Trophoblast cell (in vitro differentiated cells and primary cell): ENCODE measurements at regions not wholly inside any gene's neighbourhood (a gene's known extent, or its start where the extent isn't known, plus 50 kb on each side); places are given as distances from the start of the nearest gene placed in this dataset.

ENCODE experiments used
- DNase-seq, 2 donors: peaks; one replicate each; pipeline ENCODE4 v3.0.0-alpha.2; 2016
- H2AFZ ChIP-seq: 2 replicates; pipeline ENCODE4 v1.6.1; 2013; ENCODE audit warnings: low read length, moderate library complexity, mild to moderate bottlenecking; ENCODE audit not compliant: insufficient read depth, poor library complexity
- H2AK5ac ChIP-seq: 2 replicates; pipeline ENCODE4 v1.6.1; 2013; ENCODE audit warnings: mild to moderate bottlenecking, low read length
- H2BK120ac ChIP-seq: 2 replicates; pipeline ENCODE4 v1.6.1; 2013; ENCODE audit warnings: low read length, mild to moderate bottlenecking, moderate library complexity; ENCODE audit not compliant: insufficient read depth, poor library complexity
- H2BK12ac ChIP-seq: 2 replicates; pipeline ENCODE4 v1.6.1; 2013; ENCODE audit warnings: mild to moderate bottlenecking, low read length, moderate library complexity
- H2BK5ac ChIP-seq: 2 replicates; pipeline ENCODE4 v1.6.1; 2013; ENCODE audit warnings: low read length, low read depth, moderate library complexity, mild to moderate bottlenecking; ENCODE audit not compliant: poor library complexity
- H3K14ac ChIP-seq: 2 replicates; pipeline ENCODE4 v1.6.1; 2013; ENCODE audit warnings: mild to moderate bottlenecking, low read length
- H3K18ac ChIP-seq: 2 replicates; pipeline ENCODE4 v1.6.1; 2013; ENCODE audit warnings: mild to moderate bottlenecking, low read length
- H3K23ac ChIP-seq: 2 replicates; pipeline ENCODE4 v1.6.1; 2013; ENCODE audit warnings: low read length
- H3K27ac ChIP-seq: 2 replicates; pipeline ENCODE4 v1.5.1; 2013; ENCODE audit warnings: low read depth, mild to moderate bottlenecking, inconsistent platforms, low read length, moderate library complexity
- H3K27me3 ChIP-seq: 2 replicates; pipeline ENCODE4 v1.6.1; 2013; ENCODE audit warnings: inconsistent platforms, mild to moderate bottlenecking, low read length, moderate library complexity; ENCODE audit not compliant: insufficient read depth
- H3K36me3 ChIP-seq, 2 experiments: 1 replicate in 1 of 2; 2 replicates in 1 of 2; pipeline ENCODE4 v1.6.1; 2013; ENCODE audit warnings: low read length in 2 of 2, mild to moderate bottlenecking in 2 of 2, moderate library complexity in 1 of 2; ENCODE audit not compliant: insufficient read depth in 2 of 2, control insufficient read depth in 1 of 2
- H3K4ac ChIP-seq: 2 replicates; pipeline ENCODE4 v1.6.1; 2013; ENCODE audit warnings: low read depth, mild to moderate bottlenecking, low read length, moderate library complexity
- H3K4me1 ChIP-seq, 2 experiments: 1 replicate in 1 of 2; 2 replicates in 1 of 2; pipeline ENCODE4 v1.6.1; 2013; ENCODE audit warnings: low read length in 2 of 2, mild to moderate bottlenecking in 2 of 2, moderate library complexity in 1 of 2; ENCODE audit not compliant: insufficient read depth in 2 of 2, control insufficient read depth in 1 of 2
- H3K4me2 ChIP-seq: 2 replicates; pipeline ENCODE4 v1.6.1; 2013; ENCODE audit warnings: inconsistent platforms, mild to moderate bottlenecking, low read length, moderate library complexity
- H3K4me3 ChIP-seq: 2 replicates; pipeline ENCODE4 v1.5.1; 2013; ENCODE audit warnings: mild to moderate bottlenecking, low read depth, low read length, inconsistent platforms
- H3K79me1 ChIP-seq: one replicate; pipeline ENCODE4 v1.6.1; 2013; ENCODE audit warnings: low read length
- H3K79me2 ChIP-seq: 2 replicates; pipeline ENCODE4 v1.6.1; 2013; ENCODE audit warnings: low read length, mild to moderate bottlenecking; ENCODE audit not compliant: control insufficient read depth, insufficient read depth, poor library complexity
- H3K9ac ChIP-seq: 2 replicates; pipeline ENCODE4 v1.6.1; 2013; ENCODE audit warnings: mild to moderate bottlenecking, low read length
- H3K9me3 ChIP-seq: 2 replicates; pipeline ENCODE4 v1.6.1; 2013; ENCODE audit warnings: low read depth, mild to moderate bottlenecking, control low read depth, inconsistent platforms, low read length; ENCODE audit not compliant: insufficient read depth
- H4K12ac ChIP-seq: 2 replicates; pipeline ENCODE4 v1.6.1; 2013; ENCODE audit warnings: low read depth, mild to moderate bottlenecking, low read length, moderate library complexity
- H4K8ac ChIP-seq: 2 replicates; pipeline ENCODE4 v1.6.1; 2013; ENCODE audit warnings: low read depth, mild to moderate bottlenecking, low read length, moderate library complexity
- H4K91ac ChIP-seq: one replicate; pipeline ENCODE4 v1.6.1; 2013; ENCODE audit warnings: low read depth, mild to moderate bottlenecking, low read length, moderate library complexity
- WGBS: extraction: QIAGEN DNeasy Blood & Tissue Kit; methylation state at CpG from one replicate; pipeline ENCODE4 v1.1.7; 2013; ENCODE audit warnings: missing lambda C conversion rate; ENCODE audit not compliant: insufficient read length, insufficient coverage; ENCODE audit errors: extremely low coverage; 5-methylcytosine and 5-hydroxymethylcytosine counted together

DNA sequence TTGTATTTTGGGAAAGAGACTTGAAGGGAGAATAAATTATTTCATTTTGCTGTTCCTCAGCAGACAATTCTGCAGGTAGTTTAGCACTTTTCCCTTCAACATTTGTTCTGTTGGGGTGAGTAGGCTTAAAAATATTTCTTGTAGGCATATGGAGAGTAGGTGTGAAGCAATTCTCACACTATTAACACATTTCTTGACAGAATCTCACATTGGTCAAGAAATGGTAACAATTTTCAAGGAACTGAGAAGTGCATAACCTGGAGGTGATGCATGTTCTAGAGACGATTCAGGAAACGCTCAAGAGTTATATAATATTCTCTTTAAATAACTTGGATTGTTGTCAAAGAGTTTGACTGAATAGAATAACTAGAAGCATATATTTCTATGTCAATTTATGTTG lies 658.2 kb downstream of the STIM2 start:
- no peak for DNase-seq
- Histone ChIP-seq H2AK5ac (no peak overlapping the region), H3K27ac (no peak overlapping the region), H2AFZ (no peak overlapping the region), H3K4me1 (no peaks in the 10 kb centered on the region), H3K4ac (no peak overlapping the region), H3K27me3 (no peaks in the 10 kb centered on the region), H3K4me3 (no peak overlapping the region), H3K14ac (no peak overlapping the region), H4K91ac (no peak overlapping the region), H2BK5ac (no peak overlapping the region), H4K12ac (no peak overlapping the region), H3K9me3 (no peaks in the 10 kb centered on the region), H2BK12ac (no peak overlapping the region), H3K79me2 (no peaks in the 10 kb centered on the region), H3K79me1 (no peaks in the 10 kb centered on the region), H3K18ac (no peak overlapping the region), H3K4me2 (no peak overlapping the region), H3K36me3 (no peaks in the 10 kb centered on the region), H4K8ac (no peak overlapping the region), H3K9ac (no peak overlapping the region), H2BK120ac (no peak overlapping the region), H3K23ac (no peak overlapping the region)
- no CpG with 5 or more reads among the region's 2 CpGs for WGBS

DNA sequence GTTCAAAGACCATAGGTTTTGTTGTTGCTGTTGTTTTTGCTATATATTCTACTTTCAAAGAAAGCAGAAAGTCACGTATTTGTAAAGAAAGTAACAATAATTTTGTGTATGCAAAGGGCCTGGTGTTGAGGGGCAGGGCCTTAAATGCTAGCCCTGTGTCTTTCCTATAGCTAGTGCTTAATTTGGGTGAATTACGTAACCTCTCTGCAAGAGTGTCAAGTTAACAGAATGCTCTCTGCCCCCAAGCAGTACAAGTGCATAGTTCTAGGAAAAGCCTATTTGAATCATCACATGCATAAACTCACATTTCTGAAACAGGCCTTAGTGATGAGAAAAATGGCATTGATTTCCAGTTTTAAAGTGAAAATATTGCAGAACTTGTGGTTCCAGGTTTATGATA lies 663.6 kb downstream of the STIM2 start:
- Histone ChIP-seq H2AK5ac (no peak overlapping the region), H3K23ac (no peak overlapping the region), H3K9ac (no peak overlapping the region), H2AFZ (no peak overlapping the region), H3K9me3 (no peaks in the 10 kb centered on the region), H4K12ac (no peak overlapping the region), H2BK12ac (no peak overlapping the region), H3K79me1 (no peaks in the 10 kb centered on the region), H3K27me3 (no peaks in the 10 kb centered on the region), H2BK120ac (no peak overlapping the region), H3K4me3 (no peak overlapping the region), H2BK5ac (no peak overlapping the region), H3K4me1 (no peaks in the 10 kb centered on the region), H3K18ac (no peak overlapping the region), H3K4ac (no peak overlapping the region), H3K79me2 (no peaks in the 10 kb centered on the region), H3K4me2 (no peak overlapping the region), H3K27ac (no peak overlapping the region), H3K36me3 (no peaks in the 10 kb centered on the region), H4K91ac (no peak overlapping the region), H4K8ac (no peak overlapping the region), H3K14ac (no peak overlapping the region)
- no peak for DNase-seq
- WGBS = no CpG with 5 or more reads among the region's 2 CpGs

DNA sequence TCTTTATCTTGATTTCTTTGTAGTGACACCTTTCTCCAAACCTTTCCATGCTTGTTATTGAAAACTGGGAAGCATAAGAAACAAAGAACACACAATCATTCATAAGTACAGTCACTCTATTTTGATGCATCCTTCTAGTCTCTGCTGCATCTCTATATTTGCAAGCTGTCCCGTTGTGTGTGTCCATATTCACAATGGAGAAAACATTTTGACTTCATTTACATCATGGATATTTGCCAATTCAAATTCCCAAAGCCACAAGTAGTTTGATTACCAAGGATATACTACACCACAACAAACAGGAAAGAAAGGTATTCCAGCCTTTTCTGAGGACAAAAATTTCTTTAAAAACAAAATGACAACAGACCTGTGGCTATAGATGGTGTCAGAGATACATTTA lies 673.8 kb downstream of the STIM2 start:
- H2AK5ac ChIP-seq = no peak overlapping the region
- H3K4ac ChIP-seq = no peak overlapping the region
- no peak overlapping the region for H4K12ac ChIP-seq
- H3K18ac ChIP-seq = no peak overlapping the region
- H3K27me3 ChIP-seq = no peaks in the 10 kb centered on the region
- no peak overlapping the region for H2BK120ac ChIP-seq
- H3K23ac ChIP-seq = no peak overlapping the region
- no peak for DNase-seq
- H3K14ac ChIP-seq = no peak overlapping the region
- no peak overlapping the region for H4K91ac ChIP-seq
- no peak overlapping the region for H4K8ac ChIP-seq
- no peak overlapping the region for H3K27ac ChIP-seq
- H2BK5ac ChIP-seq = no peak overlapping the region
- no CpG with 5 or more reads among the region's 1 CpG for WGBS
- no peak overlapping the region for H2BK12ac ChIP-seq
- H3K79me2 ChIP-seq = no peaks in the 10 kb centered on the region
- no peaks in the 10 kb centered on the region for H3K9me3 ChIP-seq
- H3K79me1 ChIP-seq = no peaks in the 10 kb centered on the region
- H3K4me2 ChIP-seq = no peak overlapping the region
- no peak overlapping the region for H2AFZ ChIP-seq
- no peak overlapping the region for H3K9ac ChIP-seq
- no peaks in the 10 kb centered on the region for H3K4me1 ChIP-seq
- no peaks in the 10 kb centered on the region for H3K36me3 ChIP-seq
- no peak overlapping the region for H3K4me3 ChIP-seq

DNA sequence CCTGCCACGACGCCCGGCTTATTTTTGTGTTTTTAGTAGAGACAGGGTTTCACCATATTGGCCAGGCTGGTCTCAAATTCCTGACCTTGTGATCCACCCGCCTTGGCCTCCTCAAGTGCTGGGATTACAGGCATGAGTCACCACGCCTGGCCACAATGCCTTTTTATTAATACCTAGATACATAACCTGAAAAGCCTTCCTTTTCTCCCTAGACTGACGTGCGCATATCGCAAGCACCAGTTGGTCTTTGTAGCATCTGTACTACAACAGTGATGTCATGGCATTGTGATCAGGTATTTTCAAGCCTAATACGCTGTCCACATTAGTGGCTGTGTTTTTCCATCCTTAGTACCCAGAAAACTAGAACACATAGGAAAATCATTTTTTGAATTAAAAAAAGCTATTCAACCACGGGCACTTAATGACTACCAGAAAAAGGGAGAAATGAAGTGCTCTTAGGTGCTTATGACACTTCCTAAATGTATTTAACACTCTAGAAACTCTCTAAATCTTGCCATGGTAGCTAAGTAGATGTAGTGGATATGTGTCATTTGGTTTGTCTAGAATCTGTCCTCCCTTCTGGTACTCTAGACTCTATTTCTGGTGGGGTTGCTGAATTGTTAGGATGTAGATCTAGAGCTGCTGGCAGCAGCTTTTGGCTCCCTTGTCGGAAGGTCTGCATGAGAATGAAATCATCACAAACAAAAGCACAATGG lies 707.8 kb downstream of the STIM2 start:
- no CpG with 5 or more reads among the region's 11 CpGs for WGBS
- H3K79me2 ChIP-seq = no peaks in the 10 kb centered on the region
- H3K9ac ChIP-seq = no peak overlapping the region
- no peak overlapping the region for H3K23ac ChIP-seq
- H3K14ac ChIP-seq = no peak overlapping the region
- H3K79me1 ChIP-seq = no peaks in the 10 kb centered on the region
- H3K27ac ChIP-seq = no peak overlapping the region
- no peak overlapping the region for H4K8ac ChIP-seq
- no peak overlapping the region for H4K12ac ChIP-seq
- H3K4me1 ChIP-seq = no peaks in the 10 kb centered on the region
- H3K36me3 ChIP-seq = no peaks in the 10 kb centered on the region
- DNase-seq = no peak
- no peak overlapping the region for H2BK5ac ChIP-seq
- H2AK5ac ChIP-seq = no peak overlapping the region
- H2AFZ ChIP-seq = no peak overlapping the region
- H4K91ac ChIP-seq = no peak overlapping the region
- no peak overlapping the region for H3K4ac ChIP-seq
- no peaks in the 10 kb centered on the region for H3K27me3 ChIP-seq
- no peak overlapping the region for H3K4me2 ChIP-seq
- H3K9me3 ChIP-seq = no peaks in the 10 kb centered on the region
- H2BK120ac ChIP-seq = no peak overlapping the region
- no peak overlapping the region for H2BK12ac ChIP-seq
- no peak overlapping the region for H3K18ac ChIP-seq
- no peak overlapping the region for H3K4me3 ChIP-seq
